ENCODE measurements at regions not wholly inside any gene's neighbourhood (a gene's known extent, or its start where the extent isn't known, plus 50 kb on each side); places are given as distances from the start of the nearest gene placed in this dataset.
"Not testable (repeated sequence)": the region's sequence is repeated elsewhere in the genome, so short reads cannot be mapped to it uniquely, and the experiment has no call there.

GRCh38 chr12:124476011-124476400 is 91.4 kb downstream of the NCOR2 start:
- no peak for DNase-seq (ENCODE audit: low read depth in 2 of 3, low spot score in 1 of 3)

- no peak for DNase-seq (ENCODE audit: low read depth in 2 of 3, low spot score in 1 of 3)
Measured at GRCh38 chr12:124475295-124476010, 92.0 kb downstream of the NCOR2 start.

GRCh38 chr12:124474709-124475108 is 92.7 kb downstream of the NCOR2 start:
- no peak for DNase-seq (ENCODE audit: low read depth in 2 of 3, low spot score in 1 of 3)

- no peak for DNase-seq (ENCODE audit: low read depth in 2 of 3, low spot score in 1 of 3)
Measured at GRCh38 chr12:124472690-124473279, 94.6 kb downstream of the NCOR2 start.

- no peak for DNase-seq (ENCODE audit: low read depth in 2 of 3, low spot score in 1 of 3)
Measured at GRCh38 chr12:124471828-124472227, 95.6 kb downstream of the NCOR2 start.

GRCh38 chr12:124470806-124471205 is 96.6 kb downstream of the NCOR2 start:
- DNase-seq (ENCODE audit: low read depth in 2 of 3, low spot score in 1 of 3): no peak

- DNase-seq (ENCODE audit: low read depth in 2 of 3, low spot score in 1 of 3): no peak
Measured at GRCh38 chr12:124470139-124470538, 97.3 kb downstream of the NCOR2 start.

- DNase-seq (ENCODE audit: low read depth in 2 of 3, low spot score in 1 of 3): no peak
Measured at GRCh38 chr12:124469193-124469888, 98.1 kb downstream of the NCOR2 start.

GRCh38 chr12:124467549-124467948 is 99.9 kb downstream of the NCOR2 start:
- not testable (repeated sequence) for DNase-seq (ENCODE audit: low read depth in 2 of 3, low spot score in 1 of 3)

- DNase-seq (ENCODE audit: low read depth in 2 of 3, low spot score in 1 of 3): peak; percentile 67 to 81 (median 79)
Measured at GRCh38 chr12:124466216-124467128, 100.9 kb downstream of the NCOR2 start.

- DNase-seq (ENCODE audit: low read depth in 2 of 3, low spot score in 1 of 3): no peak
Measured at GRCh38 chr12:124465473-124465872, 101.9 kb downstream of the NCOR2 start.

- no peak for DNase-seq (ENCODE audit: low read depth in 2 of 3, low spot score in 1 of 3)
Measured at GRCh38 chr12:124464830-124465229, 102.6 kb downstream of the NCOR2 start.

- DNase-seq (ENCODE audit: low read depth in 2 of 3, low spot score in 1 of 3): no peak
Measured at GRCh38 chr12:124464062-124464461, 103.3 kb downstream of the NCOR2 start.

- DNase-seq (ENCODE audit: low read depth in 2 of 3, low spot score in 1 of 3): no peak
Measured at GRCh38 chr12:124463341-124463921, 104.0 kb downstream of the NCOR2 start.

- DNase-seq (ENCODE audit: low read depth in 2 of 3, low spot score in 1 of 3): no peak
Measured at GRCh38 chr12:124462750-124463149, 104.7 kb downstream of the NCOR2 start.

GRCh38 chr12:124461851-124462623 is 105.4 kb downstream of the NCOR2 start:
- DNase-seq (ENCODE audit: low read depth in 2 of 3, low spot score in 1 of 3): no peak

- no peak for DNase-seq (ENCODE audit: low read depth in 2 of 3, low spot score in 1 of 3)
Measured at GRCh38 chr12:124461241-124461673, 106.2 kb downstream of the NCOR2 start.

GRCh38 chr12:124460771-124461170 is 106.6 kb downstream of the NCOR2 start:
- no peak for DNase-seq (ENCODE audit: low read depth in 2 of 3, low spot score in 1 of 3)

- DNase-seq (ENCODE audit: low read depth in 2 of 3, low spot score in 1 of 3): no peak
Measured at GRCh38 chr12:124459852-124460645, 107.4 kb downstream of the NCOR2 start.
